HG03159 (cell line): ENCODE measurements at regions not wholly inside any gene's neighbourhood (a gene's known extent, or its start where the extent isn't known, plus 50 kb on each side); places are given as distances from the start of the nearest gene placed in this dataset.
"Not testable (repeated sequence)": the region's sequence is repeated elsewhere in the genome, so short reads cannot be mapped to it uniquely, and the experiment has no call there.

Experiments
- ATAC-seq: cut with Tn5 transposase; IDR thresholded peaks from one replicate; pipeline ENCODE4 v1.9.1; 2021; ENCODE audit warnings: mild to moderate bottlenecking, moderate library complexity; ENCODE audit not compliant: unreplicated experiment

- no peak for ATAC-seq
Observed at GRCh38 chr11:13168271-13168670, 109.3 kb upstream of the BMAL1 start.

- no peak for ATAC-seq
Observed at GRCh38 chr11:13169709-13170108, 107.9 kb upstream of the BMAL1 start.

GRCh38 chr11:13174090-13174489, 103.5 kb upstream of the BMAL1 start:
- no peak for ATAC-seq

GRCh38 chr11:13183094-13183825, 94.3 kb upstream of the BMAL1 start:
- ATAC-seq = peak; percentile 48

- ATAC-seq = no peak
Observed at GRCh38 chr11:13183826-13184196, 93.8 kb upstream of the BMAL1 start.

GRCh38 chr11:13184295-13184794, 93.2 kb upstream of the BMAL1 start:
- ATAC-seq = no peak

GRCh38 chr11:13188179-13188578, 89.4 kb upstream of the BMAL1 start:
- no peak for ATAC-seq

- no peak for ATAC-seq
Observed at GRCh38 chr11:13189561-13190426, 87.8 kb upstream of the BMAL1 start.

GRCh38 chr11:13193613-13194012, 84.0 kb upstream of the BMAL1 start:
- no peak for ATAC-seq

- not testable (repeated sequence) for ATAC-seq
Observed at GRCh38 chr11:13197374-13197773, 80.2 kb upstream of the BMAL1 start.

GRCh38 chr11:13205486-13205885, 72.1 kb upstream of the BMAL1 start:
- peak; percentile 74 for ATAC-seq

GRCh38 chr11:13206086-13206640, 71.4 kb upstream of the BMAL1 start:
- no peak for ATAC-seq

- ATAC-seq = no peak
Observed at GRCh38 chr11:13207270-13207664, 70.3 kb upstream of the BMAL1 start.

GRCh38 chr11:13207665-13208594, 69.7 kb upstream of the BMAL1 start:
- no peak for ATAC-seq

- ATAC-seq = no peak
Observed at GRCh38 chr11:13208921-13209320, 68.7 kb upstream of the BMAL1 start.

- ATAC-seq = no peak
Observed at GRCh38 chr11:13209379-13209778, 68.2 kb upstream of the BMAL1 start.

- no peak for ATAC-seq
Observed at GRCh38 chr11:13210424-13210823, 67.2 kb upstream of the BMAL1 start.

- no peak for ATAC-seq
Observed at GRCh38 chr11:13214276-13214675, 63.3 kb upstream of the BMAL1 start.

GRCh38 chr11:13215149-13215548, 62.4 kb upstream of the BMAL1 start:
- no peak for ATAC-seq

- ATAC-seq = no peak
Observed at GRCh38 chr11:13216019-13216710, 61.4 kb upstream of the BMAL1 start.
